Dermis blood vessel endothelial cell (primary cell): ENCODE measurements at regions not wholly inside any gene's neighbourhood (a gene's known extent, or its start where the extent isn't known, plus 50 kb on each side); places are given as distances from the start of the nearest gene placed in this dataset.
A peak's percentile ranks its signal among the peaks of the same experiment; 100 is the strongest.

Experiments used
- DNase-seq: peaks from one replicate; pipeline ENCODE4 v3.0.0; 2010

DNA sequence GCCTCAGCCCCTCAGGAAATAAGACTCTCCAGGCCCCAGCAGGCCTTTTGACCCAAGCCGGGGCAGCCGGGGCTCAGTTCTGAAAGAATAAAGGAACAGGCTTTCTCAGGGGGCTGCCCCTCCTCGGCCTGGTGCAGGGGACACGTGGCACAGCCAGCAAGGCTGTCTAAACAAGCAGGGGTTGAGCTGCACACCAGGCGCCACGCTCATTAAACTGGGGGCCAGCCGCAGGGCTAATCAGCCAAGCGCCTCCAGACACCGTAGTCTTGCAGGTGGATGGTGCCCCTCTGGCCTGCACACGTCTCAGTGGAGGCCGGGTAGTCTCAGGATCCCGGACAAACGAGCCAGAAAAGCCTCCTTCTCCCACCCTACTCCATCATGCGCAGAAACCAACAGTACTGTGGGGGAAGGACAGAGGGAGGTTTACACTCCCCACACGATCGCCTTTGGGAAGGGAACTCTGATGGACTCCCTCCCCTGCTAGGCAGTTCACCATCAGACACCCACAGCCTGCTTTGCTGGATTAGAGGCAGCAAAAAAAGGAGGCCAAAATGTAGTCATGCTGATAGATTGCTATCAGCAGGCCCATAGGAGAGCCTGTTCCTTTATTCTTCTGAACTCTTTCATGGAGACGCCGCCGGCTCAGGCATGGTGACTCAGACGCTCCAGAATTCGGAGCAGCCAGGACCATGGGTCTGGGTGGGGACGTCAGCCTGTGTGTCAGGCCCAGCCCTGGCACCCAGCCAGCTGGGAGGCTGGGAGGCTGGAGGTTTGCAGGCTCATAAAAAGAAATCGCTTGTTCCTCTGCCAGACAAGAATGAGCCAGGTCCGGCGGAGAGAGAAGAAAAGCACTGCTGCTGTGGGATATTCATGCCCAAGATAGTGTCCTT lies 342.4 kb downstream of the BCOR start:
- peak; percentile 93 for DNase-seq

DNA sequence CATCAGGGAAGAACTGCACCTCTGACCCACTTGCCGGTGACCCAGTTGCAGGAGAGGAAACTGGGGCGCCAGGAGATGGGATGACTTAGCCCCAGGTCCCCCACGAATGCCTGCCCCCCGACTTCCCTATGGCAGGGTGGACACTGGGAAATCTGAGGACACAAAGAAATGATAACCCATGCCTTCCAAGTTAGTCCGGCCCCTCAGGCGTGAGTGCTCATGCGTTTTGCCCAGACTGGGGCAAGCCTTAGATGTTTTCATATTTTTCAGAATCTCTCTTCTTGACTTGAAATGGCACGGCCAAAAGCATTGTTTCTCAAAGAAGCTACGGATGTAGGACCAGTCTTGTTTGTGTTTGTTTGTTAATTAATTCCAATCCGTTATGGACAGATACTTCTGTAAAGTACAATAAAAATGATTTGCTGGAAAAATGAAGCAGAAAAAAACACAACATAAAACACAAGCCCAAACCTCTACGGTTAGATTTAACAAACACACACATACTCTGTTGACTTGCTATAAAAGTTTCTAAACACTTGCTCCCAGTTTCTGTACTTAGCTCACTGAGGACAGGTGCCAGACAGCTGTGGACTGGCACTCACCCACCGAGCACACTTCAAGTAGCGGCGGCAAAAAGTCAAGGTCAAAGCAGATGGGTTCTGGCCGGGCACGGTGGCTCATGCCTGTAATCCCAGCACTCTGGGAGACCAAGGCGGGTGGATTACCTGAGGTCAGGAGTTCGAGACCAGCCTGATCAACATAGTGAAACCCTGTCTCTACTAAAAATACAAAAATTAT lies 341.5 kb downstream of the BCOR start:
- DNase-seq: no peak

- peak; percentile 67 for DNase-seq
Measured at GRCh38 chrX:39757971-39758370, 339.8 kb downstream of the BCOR start.

DNA sequence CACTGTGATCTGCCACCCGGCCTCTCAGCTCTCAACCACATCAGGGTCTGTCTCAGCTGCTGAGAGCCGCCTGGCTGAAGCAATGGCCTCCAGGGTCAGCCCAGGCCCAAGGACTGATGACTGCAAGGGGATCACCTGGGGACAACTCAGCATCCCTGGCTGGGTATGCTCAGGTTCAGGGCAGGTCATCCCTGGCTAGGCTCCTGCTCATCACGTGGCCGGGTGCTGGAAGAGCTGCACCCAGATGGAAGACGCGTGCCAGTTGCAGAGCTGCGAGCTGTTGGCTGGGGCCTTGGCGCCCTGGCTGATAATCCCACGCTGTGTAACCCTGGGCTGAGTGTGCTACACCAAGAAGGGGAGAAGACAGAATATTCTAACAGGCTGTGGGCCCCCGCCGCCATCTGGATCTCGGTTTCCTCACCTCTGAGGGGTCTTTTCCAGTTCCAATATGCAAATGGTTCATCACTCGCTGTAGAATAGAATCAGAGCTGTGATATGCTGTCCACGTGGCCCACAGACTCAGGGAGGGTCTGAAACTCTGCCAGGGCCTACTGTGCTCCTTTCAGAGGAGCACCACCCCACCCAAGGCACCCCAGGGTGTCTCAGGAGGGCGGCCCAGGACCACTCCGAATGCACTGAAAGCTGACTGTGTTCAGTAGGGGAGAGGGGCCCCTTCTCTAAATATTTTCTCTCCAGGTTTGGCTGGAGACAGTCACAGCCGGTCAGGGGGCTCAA lies 338.8 kb downstream of the BCOR start:
- no peak for DNase-seq

DNA sequence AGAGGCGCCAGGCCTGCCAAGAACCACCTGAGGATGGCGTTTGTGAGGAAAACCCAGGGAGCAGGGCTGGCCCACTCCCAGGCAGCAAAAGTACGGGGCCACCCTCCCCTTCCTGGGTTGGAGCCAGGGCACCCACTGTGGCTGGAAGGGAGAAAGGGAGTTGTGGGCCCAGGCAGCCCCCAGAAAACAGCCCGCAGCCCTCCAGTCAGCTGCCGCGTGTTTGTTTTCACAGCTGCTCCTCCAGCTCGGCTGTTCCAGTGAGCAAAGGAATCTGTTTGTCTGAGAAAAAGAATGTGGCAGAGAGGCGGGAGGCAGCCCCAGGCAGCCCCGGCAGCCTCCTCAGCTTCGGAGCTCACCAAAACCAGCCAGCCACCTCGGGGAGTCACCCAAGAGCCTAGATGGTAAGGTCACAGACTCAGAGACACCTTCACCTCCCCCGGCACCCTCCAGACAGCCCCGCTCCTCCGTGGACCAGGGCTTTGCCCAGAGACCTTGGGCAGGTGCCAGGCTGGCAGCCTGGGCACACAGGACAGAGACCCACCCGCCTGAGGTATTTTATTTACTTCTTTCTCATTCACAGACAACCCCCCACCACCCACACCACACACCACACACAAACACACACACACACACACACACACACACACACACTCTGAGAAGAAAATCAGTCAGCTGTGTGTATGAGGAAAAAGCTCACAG lies 338.1 kb downstream of the BCOR start:
- DNase-seq: peak; percentile 36

DNA sequence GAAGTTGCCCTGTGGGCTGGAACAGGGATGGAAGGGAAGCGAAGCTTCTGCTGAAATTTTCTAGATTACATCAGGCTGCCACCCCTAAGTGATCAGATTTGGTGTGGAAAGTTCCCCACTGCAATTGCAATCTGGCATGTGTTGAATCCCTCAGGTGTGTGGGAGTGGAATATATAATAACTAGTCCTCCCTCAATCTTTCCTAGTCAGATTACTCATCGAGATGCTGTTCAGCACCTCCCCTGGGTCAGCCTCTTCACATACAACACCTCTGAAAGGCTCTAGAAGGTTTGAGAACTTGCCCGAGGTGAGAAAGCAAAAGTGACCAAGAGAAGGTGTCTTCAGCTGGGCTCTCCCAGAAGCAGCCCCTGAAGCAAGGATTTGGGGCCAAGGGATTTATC lies 336.8 kb downstream of the BCOR start:
- no peak for DNase-seq

- peak; percentile 63 for DNase-seq
Measured at GRCh38 chrX:39762266-39762841, 335.4 kb downstream of the BCOR start.

DNA sequence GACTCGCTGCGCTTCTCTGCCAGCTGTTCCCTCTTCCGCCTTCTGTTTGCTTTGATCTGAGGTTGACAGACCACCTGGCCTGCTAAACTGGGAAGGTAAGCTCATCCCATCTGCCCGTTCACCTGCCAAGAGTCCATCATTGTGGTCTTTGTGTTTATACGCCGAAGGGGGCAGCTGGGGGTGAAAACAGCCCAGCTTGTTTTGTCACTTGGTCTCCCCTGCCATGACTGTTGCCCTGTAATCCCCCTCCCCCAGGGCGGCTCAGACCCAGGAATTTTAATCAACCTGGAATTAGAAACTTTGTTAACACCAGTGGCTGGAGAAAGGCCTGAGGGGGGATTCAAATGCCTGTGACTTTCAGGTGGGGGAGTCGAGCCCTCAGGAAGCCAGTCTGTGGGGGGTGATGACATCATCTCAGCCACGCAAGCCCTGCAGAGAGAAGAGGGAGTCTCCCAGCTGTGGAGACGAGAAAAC lies 333.3 kb downstream of the BCOR start:
- no peak for DNase-seq

DNA sequence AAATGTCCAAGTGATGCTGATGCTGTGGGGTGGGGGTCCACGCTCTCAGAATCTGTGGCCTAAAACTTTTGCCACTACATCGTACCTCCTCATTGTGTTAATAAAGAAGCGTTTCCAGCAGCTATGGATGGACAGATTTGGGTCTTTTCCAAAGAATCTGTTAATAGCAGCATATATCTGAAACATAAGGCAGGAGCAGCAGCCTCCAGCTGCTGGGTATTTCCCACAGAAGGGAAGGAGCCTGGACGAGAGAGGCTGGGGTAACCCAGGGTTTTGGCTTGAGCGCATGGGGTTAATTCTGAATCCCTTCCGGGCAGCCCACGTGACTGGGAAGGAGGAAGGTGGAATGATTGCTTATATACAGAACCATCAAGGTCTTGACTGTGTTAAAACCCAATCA lies 332.4 kb downstream of the BCOR start:
- no peak for DNase-seq

DNA sequence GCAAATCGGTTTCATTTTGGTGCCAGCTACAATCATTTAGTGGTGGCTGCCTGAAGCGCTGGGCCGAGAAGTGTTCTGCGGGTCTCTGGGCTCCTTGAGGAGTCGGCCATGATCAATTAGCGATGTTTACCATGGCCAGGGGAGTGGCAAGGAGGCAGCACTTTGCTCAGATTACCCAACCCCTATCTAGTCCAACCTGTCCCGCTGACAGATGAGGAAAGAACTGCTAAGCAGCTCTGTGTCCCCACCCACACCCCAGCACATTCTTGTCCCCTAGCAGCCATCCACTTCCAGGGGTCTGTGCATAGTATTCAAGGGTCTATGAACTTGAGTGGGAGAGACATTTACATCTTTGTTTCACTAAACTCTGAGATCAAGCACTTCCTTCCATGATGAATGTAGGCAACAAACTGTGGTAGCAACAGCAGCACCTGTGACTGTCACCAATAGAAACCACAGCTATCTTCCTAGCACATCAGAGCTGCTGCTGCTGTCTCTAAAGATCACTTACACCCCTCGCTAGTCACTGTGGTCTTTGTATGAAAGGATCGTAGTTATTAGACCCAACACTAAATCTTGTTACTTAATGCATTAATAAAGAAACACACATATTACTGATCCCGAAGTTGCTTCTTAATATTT lies 331.6 kb downstream of the BCOR start:
- DNase-seq: no peak

GRCh38 chrX:39766855-39767254 lies 330.9 kb downstream of the BCOR start:
- DNase-seq: no peak

DNA sequence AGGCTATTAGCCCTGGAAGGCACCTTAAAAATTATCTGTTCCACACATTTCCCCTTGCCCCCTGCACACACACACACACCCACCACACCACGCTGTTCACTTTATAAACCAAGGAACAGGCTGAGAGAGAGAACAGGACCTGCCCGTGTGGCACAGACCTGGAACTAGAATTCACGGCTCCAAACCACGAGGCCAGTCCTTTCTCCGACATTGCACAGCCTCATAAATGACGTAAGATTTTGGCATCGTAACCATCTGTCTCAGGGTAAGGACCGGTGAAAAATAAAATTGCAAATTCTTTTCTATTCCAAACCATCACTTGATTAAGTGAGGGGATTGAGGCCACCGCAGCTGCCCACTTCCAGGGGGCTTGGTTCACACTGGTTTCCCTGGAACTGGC lies 330.3 kb downstream of the BCOR start:
- DNase-seq: no peak

DNA sequence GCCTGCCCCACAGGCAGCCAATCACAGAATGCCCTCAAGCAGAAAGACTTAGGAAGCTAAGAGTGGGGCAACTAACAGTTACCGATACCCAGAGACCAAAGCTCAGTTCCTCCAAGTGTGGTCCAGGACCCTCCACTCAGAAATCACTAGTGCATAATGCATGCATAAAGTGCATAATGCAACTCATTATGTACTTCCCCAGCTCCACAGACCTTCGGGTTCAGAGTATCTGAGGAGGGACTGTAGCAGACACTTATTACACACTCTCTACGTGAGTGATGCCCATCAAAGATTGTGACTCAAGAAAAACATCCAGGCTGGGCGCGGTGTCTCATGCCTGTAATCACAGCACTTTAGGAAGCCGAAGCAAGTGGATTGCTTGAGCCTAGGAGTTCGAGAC lies 328.0 kb downstream of the BCOR start:
- DNase-seq: no peak

- no peak for DNase-seq
Measured at GRCh38 chrX:39771089-39771488, 326.7 kb downstream of the BCOR start.

GRCh38 chrX:39772057-39772832 lies 325.5 kb downstream of the BCOR start:
- DNase-seq: peak; percentile 6

DNA sequence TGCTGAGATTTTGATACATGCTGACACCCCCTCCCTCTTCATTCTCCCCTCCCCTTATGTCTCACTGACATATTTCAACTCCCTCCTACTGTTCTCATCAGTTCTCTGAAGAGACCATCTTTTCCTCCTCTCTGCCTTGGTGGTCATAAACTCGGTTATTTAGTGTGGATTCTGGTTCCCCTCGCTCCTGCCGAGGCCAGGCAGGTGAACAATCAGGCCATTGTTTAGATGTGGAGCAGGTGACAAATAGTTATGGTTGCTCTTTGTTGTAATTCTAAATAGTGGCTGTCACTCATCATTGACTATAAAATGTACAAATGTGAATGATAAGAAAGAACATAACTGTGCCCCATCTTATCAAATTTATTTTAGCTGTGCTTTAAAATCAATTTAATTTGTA lies 324.6 kb downstream of the BCOR start:
- no peak for DNase-seq

GRCh38 chrX:39773923-39774773 lies 323.6 kb downstream of the BCOR start:
- peak; percentile 4 for DNase-seq

DNA sequence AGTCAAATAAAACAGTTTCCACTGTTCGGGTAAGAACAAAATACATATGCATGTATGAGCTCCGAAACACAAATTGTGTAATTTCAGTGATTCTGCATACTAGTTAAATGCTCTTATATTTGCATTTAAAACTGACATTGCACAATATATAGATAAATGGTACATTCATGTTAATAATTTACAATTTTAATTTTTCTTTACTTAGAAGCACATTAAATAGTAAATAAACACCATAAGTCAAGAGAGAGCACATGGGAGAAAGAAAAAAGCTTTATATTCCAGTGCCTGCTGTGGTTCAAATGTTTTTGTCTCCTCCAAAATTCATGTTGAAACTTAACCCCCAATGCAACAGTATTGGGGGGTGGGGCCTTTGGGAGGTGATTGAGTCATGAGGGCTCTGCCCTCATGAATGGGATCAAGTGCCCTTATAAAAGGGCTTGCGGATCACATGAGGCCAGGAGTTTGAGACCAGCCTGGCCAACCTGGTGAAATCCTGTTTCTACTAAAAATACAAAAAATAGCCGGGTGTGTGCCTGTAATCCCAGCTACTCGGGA lies 322.9 kb downstream of the BCOR start:
- DNase-seq: no peak

- DNase-seq: no peak
Measured at GRCh38 chrX:39777623-39778025, 320.1 kb downstream of the BCOR start.
